K562 (cell line): ENCODE measurements at regions not wholly inside any gene's neighbourhood (a gene's known extent, or its start where the extent isn't known, plus 50 kb on each side); places are given as distances from the start of the nearest gene placed in this dataset.

ENCODE experiments used
- ATAC-seq: fragments of 200-7000 bp; cut with Tn5 transposase; 3 replicates; pipeline ENCODE4 v1.9.1; 2020; ENCODE audit warnings: moderate library complexity
- BruUV-seq: library from RNA; stranded (reverse); fragments of 400-500 nt; replicated peaks from 2 replicates; lab custom pipeline; 2021; lab: Mats Ljungman, UMichigan
- CTCF ChIA-PET: fragments of 300-600 bp; formaldehyde crosslinking; extraction: SDS; loops from one replicate; lab custom pipeline; 2021; ENCODE audit warnings: low intra/inter-chr PET ratio; lab: Yijun Ruan, JAX
- POLR2A ChIA-PET: fragments of 300-600, 350-650 bp; sonication (Branson Sonifier 250); formaldehyde crosslinking; extraction: SDS; loops from one replicate; lab custom pipeline; 2021; ENCODE audit warnings: antibody characterized with exemption, inconsistent platforms; lab: Yijun Ruan, JAX
- DNase-seq, 4 experiments: peaks; one replicate each; pipeline versions ENCODE4 v3.0.0 to v3.0.0-alpha.2; 2011 to 2018; ENCODE audit warnings: low spot score in 3 of 4, mixed read lengths in 3 of 4; ENCODE audit errors: extremely low read depth in 1 of 4
- FAIRE-seq: peaks from 2 replicates; lab custom pipeline; 2011; peaks lifted over from hg19 to GRCh38; lab: Jason Lieb, UNC
- H2AFZ ChIP-seq: 2 replicates; pipeline ENCODE4 v1.6.0; 2011; ENCODE audit warnings: low read depth, low read length, control low read depth, inconsistent platforms
- H3K27ac ChIP-seq: fragments of 200-600 bp; 3 replicates; pipeline ENCODE4 v1.8.0; 2011; ENCODE audit warnings: low read depth, mild to moderate bottlenecking, control low read depth, inconsistent platforms, low read length, moderate library complexity, mixed read lengths; ENCODE audit errors: extremely low read depth
- H3K27me3 ChIP-seq, 2 experiments: fragments of 300-600 bp in 1 of 2; 2 replicates in 1 of 2; 3 replicates in 1 of 2; pipeline versions ENCODE4 v1.6.0 to v1.8.0; 2011; ENCODE audit warnings: inconsistent platforms in 2 of 2, low read length in 2 of 2, mild to moderate bottlenecking in 1 of 2, mixed read lengths in 1 of 2, moderate library complexity in 1 of 2; ENCODE audit not compliant: control insufficient read depth in 2 of 2, insufficient read depth in 2 of 2
- H3K36me3 ChIP-seq: fragments of 300-600 bp; 3 replicates; pipeline ENCODE4 v1.8.0; 2011; ENCODE audit warnings: mild to moderate bottlenecking, low read length, inconsistent platforms; ENCODE audit not compliant: control insufficient read depth, insufficient read depth
- H3K4me1 ChIP-seq, 2 experiments: fragments of 200-600 bp in 1 of 2; replicated peaks in 1 of 2; 2 replicates in 1 of 2; 3 replicates in 1 of 2; pipeline versions ENCODE4 v1.5.1 to v1.8.0; 2011; ENCODE audit warnings: inconsistent platforms in 2 of 2, low read length in 2 of 2, mild to moderate bottlenecking in 1 of 2, mixed read lengths in 1 of 2, moderate library complexity in 1 of 2; ENCODE audit not compliant: control insufficient read depth in 2 of 2, insufficient read depth in 2 of 2
- H3K4me2 ChIP-seq: 2 replicates; pipeline ENCODE4 v1.6.1; 2011; ENCODE audit warnings: low read length, control low read depth, inconsistent platforms, mixed read lengths; ENCODE audit not compliant: insufficient read depth
- H3K4me3 ChIP-seq: fragments of 200-600 bp; sonication (generic), shearing (Covaris generic); 2 replicates; pipeline ENCODE4 v1.5.1; 2016; ENCODE audit warnings: control low read depth, inconsistent platforms
- H3K79me2 ChIP-seq: fragments of 200-600 bp; 3 replicates; pipeline ENCODE4 v1.8.0; 2011; ENCODE audit warnings: low read length, inconsistent platforms; ENCODE audit not compliant: control insufficient read depth, insufficient read depth
- H3K9ac ChIP-seq, 2 experiments: 2 replicates each; pipeline versions ENCODE4 v1.6.0 to v1.6.1; 2011; ENCODE audit warnings: low read depth in 2 of 2, low read length in 2 of 2, control low read depth in 1 of 2, inconsistent platforms in 1 of 2, mild to moderate bottlenecking in 1 of 2, mixed read lengths in 1 of 2; ENCODE audit not compliant: insufficient read depth in 1 of 2
- H3K9me1 ChIP-seq: one replicate; pipeline ENCODE4 v1.6.0; 2011; ENCODE audit warnings: inconsistent platforms, mild to moderate bottlenecking, low read length, moderate library complexity; ENCODE audit not compliant: control insufficient read depth, insufficient read depth
- H3K9me3 ChIP-seq: replicated peaks from 2 replicates; pipeline ENCODE4 v1.5.1; 2011; ENCODE audit warnings: low read depth, low read length, inconsistent platforms; ENCODE audit not compliant: control insufficient read depth, insufficient read depth
- H4K20me1 ChIP-seq: replicated peaks from 2 replicates; pipeline ENCODE4 v1.6.1; 2011; ENCODE audit warnings: low read length, inconsistent platforms, mixed read lengths; ENCODE audit not compliant: control insufficient read depth, insufficient read depth
- ELF1 ChIP-seq: fragments of 200-800 bp; sonication (Bioruptor generic); IDR thresholded peaks from 2 replicates; pipeline ENCODE4 v1.6.1; 2016; ENCODE audit warnings: missing genetic modification characterization, missing compliant biosample characterization
- ELF2 ChIP-seq: fragments of 250-450 bp; sonication (Bioruptor Pico); IDR thresholded peaks from 2 replicates; pipeline ENCODE4 v1.5.0; 2021; ENCODE audit warnings: mild to moderate bottlenecking
- FIP1L1 ChIP-seq: fragments of 200-400 bp; formaldehyde crosslinking; IDR thresholded peaks from 2 replicates; pipeline ENCODE4 v1.6.1; 2018; ENCODE audit warnings: mild to moderate bottlenecking, low read depth, low read length; ENCODE audit not compliant: poor library complexity, severe bottlenecking
- GATAD2A ChIP-seq: fragments of 450-650 bp; IDR thresholded peaks from 2 replicates; pipeline ENCODE4 v1.6.1; 2017
- HDGF ChIP-seq: fragments of 450-650 bp; IDR thresholded peaks from 2 replicates; pipeline ENCODE4 v1.6.1; 2016
- MXI1 ChIP-seq: IDR thresholded peaks from 2 replicates; pipeline ENCODE4 v1.6.1; 2011; ENCODE audit warnings: low read depth, mild to moderate bottlenecking, improper control_type of control experiment, low read length
- MYBL2 ChIP-seq, 2 experiments: fragments of 450-650 bp in 1 of 2; sonication (generic) in 1 of 2; formaldehyde crosslinking in 1 of 2; IDR thresholded peaks; 2 replicates each; pipeline versions ENCODE4 v1.6.1 to v1.8.1; 2017 to 2022; ENCODE audit warnings: borderline replicate concordance in 1 of 2, inconsistent platforms in 1 of 2, low read depth in 1 of 2, mild to moderate bottlenecking in 1 of 2, missing genetic modification reagents in 1 of 2, moderate library complexity in 1 of 2
- NELFE ChIP-seq: IDR thresholded peaks from 2 replicates; pipeline ENCODE4 v1.6.1; 2011; ENCODE audit warnings: mild to moderate bottlenecking; ENCODE audit not compliant: insufficient read depth, insufficient read length
- SNAPC5 ChIP-seq: fragments of 250-450 bp; sonication (Bioruptor Pico); IDR thresholded peaks from 2 replicates; pipeline ENCODE4 v1.8.0; 2021; ENCODE audit warnings: moderate library complexity, mild to moderate bottlenecking, inconsistent platforms
- STAT5B ChIP-seq: fragments of 250-450 bp; sonication (Bioruptor Pico); IDR thresholded peaks from 2 replicates; pipeline ENCODE4 v1.8.0; 2021; ENCODE audit warnings: mild to moderate bottlenecking, inconsistent platforms
- TEAD4 ChIP-seq, 2 experiments: sonication (generic) in 1 of 2; formaldehyde crosslinking in 1 of 2; IDR thresholded peaks; 2 replicates each; pipeline versions ENCODE4 v1.6.1 to v1.8.0; 2012 to 2022; ENCODE audit warnings: borderline replicate concordance in 1 of 2, inconsistent platforms in 1 of 2, low read length in 1 of 2, mild to moderate bottlenecking in 1 of 2, missing genetic modification reagents in 1 of 2
- ZNF280B ChIP-seq: fragments of 250-450 bp; sonication (Bioruptor Pico); IDR thresholded peaks from 2 replicates; pipeline ENCODE4 v1.5.1; 2021; ENCODE audit warnings: mild to moderate bottlenecking
- ZNF584 ChIP-seq: fragments of 200-800 bp; sonication (Bioruptor generic); IDR thresholded peaks from 2 replicates; pipeline ENCODE4 v1.6.1; 2016; ENCODE audit warnings: low read depth, mild to moderate bottlenecking, missing genetic modification characterization, missing compliant biosample characterization
- WGBS: fragments of 100-300 bp; shearing (Covaris generic); methylation state at CpG from one replicate; pipeline ENCODE4 v1.1.6; 2016; ENCODE audit warnings: low coverage, mixed read lengths; ENCODE audit not compliant: insufficient coverage; ENCODE audit errors: missing lambda C conversion rate; 5-methylcytosine and 5-hydroxymethylcytosine counted together
- in situ Hi-C: fragments of 300-500 bp; cut with MboI; formaldehyde crosslinking; loops from 4 replicates; pipeline ENCODE4 v1.15.0; 2018; ENCODE audit warnings: inconsistent platforms, mixed read lengths
- intact Hi-C: fragments of 100-400 bp; cut with micrococcal nuclease; formaldehyde crosslinking; loops from 2 replicates; pipeline ENCODE4 v1.14.2; 2022
- TF ChIP-seq, protein P1 (sequence below): fragments of 450-650 bp; IDR thresholded peaks from 2 replicates; pipeline ENCODE4 v1.6.1; 2016; ENCODE audit warnings: low read depth

GRCh38 chr3:182179631-182180030 is 467.9 kb downstream of the SOX2 start:
- intact Hi-C loops: no loop called here
- no peak overlapping the region for H3K9ac ChIP-seq
- TF ChIP-seq FIP1L1: no peak
- no peak for TF ChIP-seq SNAPC5 (CRISPR knock-in tag)
- no peak for TF ChIP-seq ZNF280B (CRISPR knock-in tag)
- no peak for TF ChIP-seq ELF1 (tag)
- no peak for TF ChIP-seq NELFE
- TF ChIP-seq MXI1: no peak
- TF ChIP-seq ZNF584 (CRISPR knock-in tag): no peak
- TF ChIP-seq, protein P1, sequence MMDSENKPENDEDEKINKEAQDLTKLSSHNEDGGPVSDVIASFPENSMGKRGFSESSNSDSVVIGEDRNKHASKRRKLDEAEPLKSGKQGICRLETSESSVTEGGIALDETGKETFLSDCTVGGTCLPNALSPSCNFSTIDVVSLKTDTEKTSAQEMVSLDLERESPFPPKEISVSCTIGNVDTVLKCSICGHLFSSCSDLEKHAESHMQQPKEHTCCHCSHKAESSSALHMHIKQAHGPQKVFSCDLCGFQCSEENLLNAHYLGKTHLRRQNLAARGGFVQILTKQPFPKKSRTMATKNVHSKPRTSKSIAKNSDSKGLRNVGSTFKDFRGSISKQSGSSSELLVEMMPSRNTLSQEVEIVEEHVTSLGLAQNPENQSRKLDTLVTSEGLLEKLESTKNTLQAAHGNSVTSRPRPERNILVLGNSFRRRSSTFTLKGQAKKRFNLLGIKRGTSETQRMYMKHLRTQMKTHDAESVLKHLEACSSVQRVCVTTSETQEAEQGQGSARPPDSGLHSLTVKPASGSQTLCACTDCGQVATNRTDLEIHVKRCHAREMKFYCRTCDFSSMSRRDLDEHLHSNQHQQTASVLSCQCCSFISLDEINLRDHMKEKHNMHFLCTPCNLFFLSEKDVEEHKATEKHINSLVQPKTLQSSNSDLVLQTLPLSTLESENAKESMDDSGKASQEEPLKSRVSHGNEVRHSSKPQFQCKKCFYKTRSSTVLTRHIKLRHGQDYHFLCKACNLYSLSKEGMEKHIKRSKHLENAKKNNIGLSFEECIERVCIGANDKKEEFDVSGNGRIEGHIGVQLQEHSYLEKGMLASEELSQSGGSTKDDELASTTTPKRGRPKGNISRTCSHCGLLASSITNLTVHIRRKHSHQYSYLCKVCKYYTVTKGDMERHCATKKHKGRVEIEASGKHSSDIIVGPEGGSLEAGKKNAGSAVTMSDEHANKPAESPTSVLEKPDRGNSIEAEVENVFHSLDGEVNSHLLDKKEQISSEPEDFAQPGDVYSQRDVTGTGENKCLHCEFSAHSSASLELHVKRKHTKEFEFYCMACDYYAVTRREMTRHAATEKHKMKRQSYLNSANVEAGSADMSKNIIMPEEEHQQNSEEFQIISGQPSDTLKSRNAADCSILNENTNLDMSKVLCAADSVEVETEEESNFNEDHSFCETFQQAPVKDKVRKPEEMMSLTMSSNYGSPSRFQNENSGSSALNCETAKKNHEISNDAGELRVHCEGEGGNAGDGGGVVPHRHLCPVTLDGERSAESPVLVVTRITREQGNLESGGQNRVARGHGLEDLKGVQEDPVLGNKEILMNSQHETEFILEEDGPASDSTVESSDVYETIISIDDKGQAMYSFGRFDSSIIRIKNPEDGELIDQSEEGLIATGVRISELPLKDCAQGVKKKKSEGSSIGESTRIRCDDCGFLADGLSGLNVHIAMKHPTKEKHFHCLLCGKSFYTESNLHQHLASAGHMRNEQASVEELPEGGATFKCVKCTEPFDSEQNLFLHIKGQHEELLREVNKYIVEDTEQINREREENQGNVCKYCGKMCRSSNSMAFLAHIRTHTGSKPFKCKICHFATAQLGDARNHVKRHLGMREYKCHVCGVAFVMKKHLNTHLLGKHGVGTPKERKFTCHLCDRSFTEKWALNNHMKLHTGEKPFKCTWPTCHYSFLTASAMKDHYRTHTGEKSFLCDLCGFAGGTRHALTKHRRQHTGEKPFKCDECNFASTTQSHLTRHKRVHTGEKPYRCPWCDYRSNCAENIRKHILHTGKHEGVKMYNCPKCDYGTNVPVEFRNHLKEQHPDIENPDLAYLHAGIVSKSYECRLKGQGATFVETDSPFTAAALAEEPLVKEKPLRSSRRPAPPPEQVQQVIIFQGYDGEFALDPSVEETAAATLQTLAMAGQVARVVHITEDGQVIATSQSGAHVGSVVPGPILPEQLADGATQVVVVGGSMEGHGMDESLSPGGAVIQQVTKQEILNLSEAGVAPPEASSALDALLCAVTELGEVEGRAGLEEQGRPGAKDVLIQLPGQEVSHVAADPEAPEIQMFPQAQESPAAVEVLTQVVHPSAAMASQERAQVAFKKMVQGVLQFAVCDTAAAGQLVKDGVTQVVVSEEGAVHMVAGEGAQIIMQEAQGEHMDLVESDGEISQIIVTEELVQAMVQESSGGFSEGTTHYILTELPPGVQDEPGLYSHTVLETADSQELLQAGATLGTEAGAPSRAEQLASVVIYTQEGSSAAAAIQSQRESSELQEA: no peak
- no peak for TF ChIP-seq HDGF
- no peak for TF ChIP-seq ELF2 (CRISPR knock-in tag)
- TF ChIP-seq MYBL2 (IDR thresholded peaks at IDR 0.05; ENCODE audit: low read depth): no peak
- TF ChIP-seq MYBL2 (CRISPR knock-in tag; IDR thresholded peaks at IDR 0.05; ENCODE audit: borderline replicate concordance): no peak
- TF ChIP-seq TEAD4 (IDR thresholded peaks at IDR 0.05; ENCODE audit: low read length): no peak
- TF ChIP-seq TEAD4 (CRISPR knock-in tag; IDR thresholded peaks at IDR 0.05; ENCODE audit: borderline replicate concordance): no peak
- no peak for TF ChIP-seq STAT5B (CRISPR knock-in tag)
- no peak for TF ChIP-seq GATAD2A

More at GRCh38 chr3:182179631-182180030, 467.9 kb downstream of the SOX2 start:
- FAIRE-seq: no peak
- Histone ChIP-seq H3K9me1 (no peaks in the 10 kb centered on the region), H3K27ac (no peak overlapping the region), H4K20me1 (no peaks in the 10 kb centered on the region), H3K36me3 (no peaks in the 10 kb centered on the region), H3K4me1 (no peaks in the 10 kb centered on the region), H3K27me3 (no peaks in the 10 kb centered on the region; a peak in 2 of 5 replicates), H3K4me3 (no peak overlapping the region), H2AFZ (no peak overlapping the region), H3K9me3 (no peaks in the 10 kb centered on the region), H3K4me2 (no peak overlapping the region), H3K79me2 (no peaks in the 10 kb centered on the region)
- no TSS peak for BruUV-seq
- 0% methylated on average over 1 of the region's 1 CpG for WGBS
- no peak for DNase-seq
- no peak for ATAC-seq
- CTCF ChIA-PET: no interaction called here
- POLR2A ChIA-PET: interaction anchor here (0.6 kb wide), 1 partner anchor 9 kb away, joined by 3 read pairs; no protein-coding TSS in a partner anchor
- in situ Hi-C loops: no loop called here
